ENCODE measurements at regions not wholly inside any gene's neighbourhood (a gene's known extent, or its start where the extent isn't known, plus 50 kb on each side); places are given as distances from the start of the nearest gene placed in this dataset.

GRCh38 chr18:78736015-78736690, 243.5 kb upstream of the SALL3 start:
- no peaks in the 10 kb centered on the region for H3K27me3 ChIP-seq (replicated peaks; ENCODE audit: insufficient read depth)
- ATAC-seq (ENCODE audit: insufficient number of reproducible peaks, low FRiP score, low read depth) = no peak
- DNase-seq (ENCODE audit: low spot score) = no peak
- H3K36me3 ChIP-seq = no peaks in the 10 kb centered on the region
- no peaks in the 10 kb centered on the region for H3K9me3 ChIP-seq
- H3K4me3 ChIP-seq = no peak overlapping the region
- no peak overlapping the region for H3K27ac ChIP-seq
- H3K4me1 ChIP-seq (ENCODE audit: control insufficient read depth in 1 of 2, low read depth in 2 of 2) = no peaks in the 10 kb centered on the region
- TF ChIP-seq CTCF (IDR thresholded peaks at IDR 0.05) = no peak

- H3K9me3 ChIP-seq = no peaks in the 10 kb centered on the region
- no peaks in the 10 kb centered on the region for H3K27me3 ChIP-seq (replicated peaks; ENCODE audit: insufficient read depth)
- no peak for TF ChIP-seq CTCF (IDR thresholded peaks at IDR 0.05)
- DNase-seq (ENCODE audit: low spot score) (no peak), ATAC-seq (ENCODE audit: insufficient number of reproducible peaks, low FRiP score, low read depth) (no peak)
- no peak overlapping the region for H3K4me3 ChIP-seq
- H3K4me1 ChIP-seq (ENCODE audit: control insufficient read depth in 1 of 2, low read depth in 2 of 2) = no peaks in the 10 kb centered on the region
- no peaks in the 10 kb centered on the region for H3K36me3 ChIP-seq
- H3K27ac ChIP-seq = no peak overlapping the region
Observed at GRCh38 chr18:78737006-78737915, 242.4 kb upstream of the SALL3 start.

GRCh38 chr18:78738076-78738690, 241.4 kb upstream of the SALL3 start:
- no peak for DNase-seq (ENCODE audit: low spot score)

GRCh38 chr18:78739115-78739514, 240.5 kb upstream of the SALL3 start:
- no peak for TF ChIP-seq CTCF (IDR thresholded peaks at IDR 0.05)
- no peak for DNase-seq (ENCODE audit: low spot score)
- H3K9me3 ChIP-seq = no peaks in the 10 kb centered on the region
- H3K4me3 ChIP-seq = no peak overlapping the region
- no peaks in the 10 kb centered on the region for H3K36me3 ChIP-seq
- no peaks in the 10 kb centered on the region for H3K27me3 ChIP-seq (replicated peaks; ENCODE audit: insufficient read depth)
- no peaks in the 10 kb centered on the region for H3K4me1 ChIP-seq (ENCODE audit: control insufficient read depth in 1 of 2, low read depth in 2 of 2)
- ATAC-seq (ENCODE audit: insufficient number of reproducible peaks, low FRiP score, low read depth) = no peak
- H3K27ac ChIP-seq = no peak overlapping the region

More at GRCh38 chr18:78738076-78738690, 241.4 kb upstream of the SALL3 start:
- no peaks in the 10 kb centered on the region for H3K4me1 ChIP-seq (ENCODE audit: control insufficient read depth in 1 of 2, low read depth in 2 of 2)
- no peak overlapping the region for H3K27ac ChIP-seq
- no peaks in the 10 kb centered on the region for H3K9me3 ChIP-seq
- no peak overlapping the region for H3K4me3 ChIP-seq
- ATAC-seq (ENCODE audit: insufficient number of reproducible peaks, low FRiP score, low read depth) = no peak
- H3K27me3 ChIP-seq (replicated peaks; ENCODE audit: insufficient read depth) = no peaks in the 10 kb centered on the region
- TF ChIP-seq CTCF (IDR thresholded peaks at IDR 0.05) = no peak
- no peaks in the 10 kb centered on the region for H3K36me3 ChIP-seq
